GM12891 (cell line): ENCODE measurements at regions not wholly inside any gene's neighbourhood (a gene's known extent, or its start where the extent isn't known, plus 50 kb on each side); places are given as distances from the start of the nearest gene placed in this dataset.

Experiments used
- POLR2A ChIP-seq: IDR thresholded peaks from 2 replicates; pipeline ENCODE4 v1.6.1; 2011; ENCODE audit warnings: low read depth, low read length, control low read depth
- SPI1 ChIP-seq: IDR thresholded peaks from 2 replicates; pipeline ENCODE4 v1.6.1; 2011; ENCODE audit warnings: low read depth, low read length, control low read depth
- TAF1 ChIP-seq: IDR thresholded peaks from 2 replicates; pipeline ENCODE4 v1.6.1; 2011; ENCODE audit warnings: low read depth, low read length, control low read depth

GRCh38 chr10:117662751-117663540, 120.4 kb downstream of the EMX2 start:
- TF ChIP-seq POLR2A (no peak), TAF1 (no peak), SPI1 (no peak)
